ENCODE measurements at regions not wholly inside any gene's neighbourhood (a gene's known extent, or its start where the extent isn't known, plus 50 kb on each side); places are given as distances from the start of the nearest gene placed in this dataset.
"Not testable (repeated sequence)": the region's sequence is repeated elsewhere in the genome, so short reads cannot be mapped to it uniquely, and the experiment has no call there.

- not testable (repeated sequence) for DNase-seq
These were observed 167.6 kb downstream of the CXXC4 start for GRCh38 chr4:104326991-104327694.

GRCh38 chr4:104302731-104303130 is 192.0 kb downstream of the CXXC4 start:
- no peak for DNase-seq

DNA sequence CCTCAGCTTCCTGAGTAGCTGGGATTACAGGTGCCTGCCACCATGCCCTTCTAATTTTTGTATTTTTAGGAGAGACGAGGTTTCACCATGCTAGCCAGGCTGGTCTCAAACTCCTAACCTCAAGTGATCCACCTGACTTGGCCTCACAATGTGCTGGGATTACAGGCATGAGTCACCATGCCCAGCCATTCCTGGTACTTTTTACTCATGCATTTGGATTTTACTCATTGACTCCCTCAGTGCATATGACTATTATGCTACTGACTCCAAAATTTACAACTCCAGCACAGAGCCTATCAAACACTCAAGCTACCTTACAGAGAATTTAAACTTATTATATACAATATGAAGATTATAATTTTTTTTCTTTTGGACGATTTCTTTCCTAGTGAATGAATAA is 199.9 kb downstream of the CXXC4 start:
- DNase-seq, result no peak

GRCh38 chr4:104286867-104287266 is 207.8 kb downstream of the CXXC4 start:
- DNase-seq, result no peak

DNA sequence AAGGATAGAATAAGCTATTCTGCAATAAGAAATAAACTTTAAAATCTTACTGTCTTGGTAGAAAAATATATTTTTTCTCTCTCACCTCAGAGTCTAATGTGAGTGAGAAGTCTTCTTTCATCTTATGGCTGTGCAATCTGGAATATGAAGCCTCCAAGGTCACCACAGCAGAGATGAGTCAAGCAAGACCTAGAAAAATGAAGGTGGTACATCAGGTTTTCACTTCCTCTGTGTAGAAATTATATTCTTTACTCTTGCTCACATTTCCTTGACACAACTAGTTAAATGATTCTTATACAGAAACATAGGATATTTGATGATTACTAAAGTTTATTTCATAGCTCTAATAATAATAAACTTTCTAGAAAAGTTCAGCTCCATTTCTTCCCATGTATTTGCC is 211.4 kb downstream of the CXXC4 start:
- DNase-seq, result no peak

DNA sequence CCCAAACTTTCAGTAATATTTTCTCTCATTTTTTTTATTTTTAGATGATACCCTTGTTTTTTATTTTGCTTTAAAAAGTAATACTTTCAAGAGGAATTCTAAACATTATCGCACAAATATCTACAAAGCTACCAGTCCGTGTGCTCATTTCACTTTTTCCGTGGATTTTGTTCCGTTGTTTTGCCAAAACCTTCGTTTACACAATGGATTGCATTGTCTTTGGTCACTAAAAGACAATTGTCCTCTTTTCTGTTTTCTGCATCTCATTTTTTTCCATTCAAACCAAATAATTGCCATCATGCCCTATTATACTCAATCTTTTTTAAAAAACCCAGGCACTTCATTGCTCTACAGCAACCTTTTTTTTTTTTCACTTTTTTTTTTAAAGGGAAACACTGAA is 214.9 kb downstream of the CXXC4 start:
- DNase-seq, result no peak

GRCh38 chr4:104272966-104273365 is 221.7 kb downstream of the CXXC4 start:
- no peak for DNase-seq

GRCh38 chr4:104269603-104270002 is 225.1 kb downstream of the CXXC4 start:
- DNase-seq, result not testable (repeated sequence)

DNA sequence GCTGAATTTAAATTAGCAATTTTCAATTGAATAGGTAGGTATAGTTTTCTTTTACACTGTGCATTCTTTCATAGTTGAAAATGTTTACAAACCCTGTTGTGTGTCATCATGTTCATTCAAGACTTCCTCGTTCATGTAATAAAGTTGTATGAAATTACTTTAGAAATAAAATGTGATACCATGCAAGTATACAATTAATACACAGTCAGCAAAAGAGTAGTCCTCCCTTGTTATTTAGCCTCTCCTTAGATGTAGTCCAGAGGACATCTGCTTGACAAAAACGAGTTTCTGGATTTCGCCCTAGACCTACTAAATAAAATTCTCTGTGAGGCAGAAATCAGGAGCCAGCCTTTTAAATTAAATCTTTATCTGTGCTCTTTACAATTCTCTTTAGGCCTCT is 231.6 kb downstream of the CXXC4 start:
- no peak for DNase-seq

- no peak for DNase-seq
These were observed 232.0 kb downstream of the CXXC4 start for GRCh38 chr4:104262678-104263077.

DNA sequence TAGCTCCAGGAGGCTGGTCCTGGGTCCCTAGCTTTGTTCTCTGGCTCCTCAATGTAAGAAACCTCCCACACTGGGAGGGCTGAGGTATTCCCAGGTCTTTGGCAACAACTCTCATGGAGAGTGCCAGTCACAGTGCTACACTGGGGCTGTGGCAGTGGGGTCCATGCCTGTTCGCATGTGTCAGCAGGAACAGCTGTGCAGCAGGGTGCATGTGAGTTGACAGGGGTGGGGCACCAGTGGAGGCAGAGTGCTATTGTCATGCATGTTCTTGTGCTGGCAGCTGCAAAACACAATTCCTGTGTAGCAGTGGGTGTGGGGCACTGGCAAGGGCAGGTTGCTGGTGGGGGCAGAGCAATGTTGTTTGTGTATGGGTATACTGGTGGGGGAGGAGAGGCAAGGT is 246.0 kb downstream of the CXXC4 start:
- no peak for DNase-seq

DNA sequence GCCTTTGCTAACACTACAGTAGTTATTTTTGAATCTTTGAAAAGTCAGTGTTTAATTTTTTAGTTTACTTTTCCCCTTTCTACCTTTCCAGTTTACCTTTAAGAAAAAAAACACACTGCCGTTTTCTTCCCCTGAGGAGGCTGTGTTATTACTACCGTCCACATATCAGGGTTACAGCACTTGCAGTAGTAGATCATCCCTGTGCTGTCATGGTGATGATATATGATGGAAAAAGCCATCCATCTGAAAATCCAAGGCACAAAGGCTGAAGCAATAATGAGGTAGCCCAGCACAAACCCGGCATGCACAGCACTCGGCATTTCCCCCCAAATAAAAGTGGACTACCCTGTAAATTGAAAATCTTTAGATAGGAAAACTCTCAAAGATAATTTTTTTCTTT is 258.7 kb downstream of the CXXC4 start:
- DNase-seq, result no peak

DNA sequence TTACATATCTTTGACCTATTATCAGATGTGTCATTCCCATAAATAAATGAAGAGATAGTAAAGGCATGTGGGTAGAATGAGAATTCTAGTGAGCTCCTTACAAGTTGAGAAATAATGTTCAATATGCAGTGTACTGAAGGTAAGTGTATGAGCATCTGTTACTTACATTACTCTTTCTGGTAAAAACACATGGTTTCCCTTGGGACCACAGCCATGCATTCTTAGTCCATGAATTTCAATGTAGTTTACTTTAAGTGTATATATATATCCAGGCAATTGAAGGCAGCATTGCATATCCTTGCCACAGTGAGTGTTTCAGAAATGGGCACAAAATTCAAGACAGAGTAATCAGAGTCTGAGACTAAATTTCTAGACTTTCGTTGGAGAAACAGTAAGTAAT is 277.2 kb downstream of the CXXC4 start:
- DNase-seq, result no peak

GRCh38 chr4:104211657-104212056 is 283.0 kb downstream of the CXXC4 start:
- no peak for DNase-seq

DNA sequence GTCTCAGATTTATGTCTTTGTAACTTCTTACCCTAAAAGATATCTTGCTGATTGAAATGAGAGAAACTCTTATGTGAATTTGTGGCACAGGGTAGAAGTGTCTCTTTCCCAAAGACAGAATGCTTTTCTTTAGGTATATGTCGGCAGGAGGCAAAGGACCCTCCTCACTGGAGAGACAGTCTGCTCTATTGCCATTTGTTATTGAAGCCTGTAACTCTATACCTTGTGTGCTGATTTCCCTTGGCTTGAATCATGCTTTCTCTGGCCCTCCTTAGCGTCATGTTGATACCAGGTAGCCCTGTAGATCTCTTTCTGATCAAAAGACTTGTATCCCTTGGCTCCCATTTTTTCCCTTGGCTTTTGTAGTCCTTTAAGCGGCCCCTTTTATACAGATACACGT is 284.3 kb downstream of the CXXC4 start:
- no peak for DNase-seq

GRCh38 chr4:104206784-104207183 is 287.9 kb downstream of the CXXC4 start:
- DNase-seq, result no peak

DNA sequence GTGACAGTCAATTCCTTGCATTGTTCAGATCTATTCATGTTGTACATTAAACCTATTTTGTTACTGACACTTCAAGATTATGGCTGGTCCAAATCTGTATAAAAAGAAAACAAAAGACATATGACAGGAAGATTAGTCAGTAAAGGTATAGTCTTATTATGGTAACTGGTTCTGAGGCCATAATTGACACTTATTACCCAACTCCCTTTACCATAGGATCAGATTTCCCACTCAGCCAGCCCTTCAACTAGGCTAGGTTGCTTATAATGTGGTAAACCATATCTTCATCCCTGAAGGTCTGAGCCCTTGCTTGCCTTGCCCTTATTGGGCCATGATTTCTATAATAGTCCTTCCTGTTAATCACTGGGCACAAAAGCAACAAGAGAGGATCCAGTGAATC is 289.6 kb downstream of the CXXC4 start:
- DNase-seq, result peak; percentile 28

- DNase-seq, result no peak
These were observed 306.4 kb downstream of the CXXC4 start for GRCh38 chr4:104188301-104188700.

GRCh38 chr4:104169437-104169836 is 325.3 kb downstream of the CXXC4 start:
- DNase-seq, result no peak

GRCh38 chr4:104166749-104167148 is 327.9 kb downstream of the CXXC4 start:
- DNase-seq, result no peak

DNA sequence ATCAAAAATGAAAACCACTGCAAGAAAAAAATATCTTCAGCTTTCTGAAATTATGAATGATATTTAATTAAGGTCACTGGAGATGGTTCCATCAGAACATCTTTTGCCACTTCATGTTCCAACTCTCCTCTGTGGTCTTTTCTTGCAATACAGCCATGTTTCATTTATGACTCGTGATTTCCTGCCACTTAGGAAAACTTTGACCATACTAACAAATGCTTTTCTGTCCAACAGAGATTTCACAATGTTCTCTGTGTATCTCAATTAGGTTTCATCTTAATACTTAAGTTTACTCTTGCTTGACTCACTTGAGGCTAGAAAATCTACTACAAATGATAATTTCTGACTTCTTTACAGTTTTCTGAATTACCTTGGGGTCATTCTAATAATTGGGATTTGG is 330.9 kb downstream of the CXXC4 start:
- DNase-seq, result no peak

DNA sequence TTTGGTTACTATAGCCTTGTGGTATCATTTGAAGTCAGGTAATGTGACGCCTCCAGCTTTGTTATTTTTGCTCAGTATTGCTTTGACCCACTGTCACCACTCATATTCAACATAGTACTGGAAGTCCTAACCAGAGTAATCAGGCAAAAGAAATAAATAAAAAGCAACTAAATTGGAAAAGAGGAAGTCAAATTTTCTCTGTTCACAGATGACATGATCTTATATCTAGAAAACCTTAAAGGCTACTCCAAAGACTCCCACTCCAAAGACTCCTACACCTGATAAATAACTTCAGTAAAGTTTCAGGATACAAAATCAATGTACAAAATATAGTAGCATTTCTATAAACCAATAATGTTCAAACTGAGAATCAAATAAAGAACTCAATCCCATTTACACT is 348.6 kb downstream of the CXXC4 start:
- no peak for DNase-seq

DNA sequence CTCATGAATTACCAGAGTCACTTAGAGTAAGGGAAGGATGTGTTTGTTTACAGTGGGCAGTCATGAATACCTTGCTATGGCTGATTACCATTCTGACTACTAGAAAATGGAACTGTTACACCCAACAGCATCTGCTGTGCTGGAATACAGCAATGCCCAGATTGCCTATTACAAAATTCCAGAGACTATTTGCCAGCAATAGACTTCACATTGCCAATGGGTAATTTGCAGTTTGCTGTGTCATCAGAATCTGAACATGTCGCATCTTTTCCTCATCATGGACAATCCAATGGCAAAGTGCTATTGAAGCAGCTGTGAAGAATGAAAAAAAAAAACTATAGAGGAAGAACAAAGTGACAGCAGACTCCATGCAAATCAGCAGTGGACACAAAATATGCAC is 356.6 kb downstream of the CXXC4 start:
- no peak for DNase-seq

- no peak for DNase-seq
These were observed 365.5 kb downstream of the CXXC4 start for GRCh38 chr4:104129243-104129642.

GRCh38 chr4:104128850-104129213 is 365.9 kb downstream of the CXXC4 start:
- DNase-seq, result no peak
